ENCODE measurements at regions not wholly inside any gene's neighbourhood (a gene's known extent, or its start where the extent isn't known, plus 50 kb on each side); places are given as distances from the start of the nearest gene placed in this dataset.

GRCh38 chr9:4404156-4404555, 86.1 kb upstream of the SLC1A1 start:
- no peaks in the 10 kb centered on the region for H3F3A ChIP-seq (ENCODE audit: insufficient read depth, low read length, poor library complexity, severe bottlenecking)
- no peaks in the 10 kb centered on the region for H3K79me2 ChIP-seq (replicated peaks; ENCODE audit: insufficient read depth, low read length)
- H3K4me2 ChIP-seq (ENCODE audit: low read length), result no peak overlapping the region
- no peak overlapping the region for H3K9ac ChIP-seq (ENCODE audit: low read length)
- no peaks in the 10 kb centered on the region for H4K20me1 ChIP-seq (ENCODE audit: insufficient read depth)
- TF ChIP-seq CTCF (IDR thresholded peaks at IDR 0.05; ENCODE audit: poor library complexity, severe bottlenecking), result no peak
- TF ChIP-seq RAD21 (conservative IDR thresholded peaks at IDR 0.05), result no peak
- no peak for TF ChIP-seq REST (IDR thresholded peaks at IDR 0.05; ENCODE audit: borderline replicate concordance)
- no peak for TF ChIP-seq EP300 (conservative IDR thresholded peaks at IDR 0.05; ENCODE audit: poor library complexity, severe bottlenecking)
- TF ChIP-seq MXI1 (conservative IDR thresholded peaks at IDR 0.05; ENCODE audit: poor library complexity, severe bottlenecking), result no peak
- no peak for TF ChIP-seq TAF1 (IDR thresholded peaks at IDR 0.05; ENCODE audit: low read depth)
- TF ChIP-seq POLR2AphosphoS5 (IDR thresholded peaks at IDR 0.05), result no peak
- no peak overlapping the region for H2AFZ ChIP-seq (ENCODE audit: low read depth, low read length)
- H3K4me3 ChIP-seq (ENCODE audit: low read length), result no peak overlapping the region
- no peaks in the 10 kb centered on the region for H3K27me3 ChIP-seq (ENCODE audit: insufficient read depth, low read depth, low read length)
- H3K36me3 ChIP-seq (ENCODE audit: insufficient read depth, low read length), result no peaks in the 10 kb centered on the region
- no peaks in the 10 kb centered on the region for H3K9me2 ChIP-seq (ENCODE audit: insufficient read depth, low read length)
- peaks cover 4% of the 10 kb centered on the region for H3K9me3 ChIP-seq (ENCODE audit: low read length)
- no peak overlapping the region for H3K27ac ChIP-seq (ENCODE audit: low read length)

- Histone ChIP-seq H2AFZ (ENCODE audit: low read depth, low read length) (no peak overlapping the region), H3K9ac (ENCODE audit: low read length) (no peak overlapping the region), H3K4me3 (ENCODE audit: low read length) (no peak overlapping the region), H3K27ac (ENCODE audit: low read length) (no peak overlapping the region), H3K79me2 (replicated peaks; ENCODE audit: insufficient read depth, low read length) (no peaks in the 10 kb centered on the region), H4K20me1 (ENCODE audit: insufficient read depth) (no peaks in the 10 kb centered on the region), H3K4me2 (ENCODE audit: low read length) (no peak overlapping the region), H3K9me2 (ENCODE audit: insufficient read depth, low read length) (no peaks in the 10 kb centered on the region), H3K36me3 (ENCODE audit: insufficient read depth, low read length) (no peaks in the 10 kb centered on the region), H3F3A (ENCODE audit: insufficient read depth, low read length, poor library complexity, severe bottlenecking) (no peaks in the 10 kb centered on the region), H3K27me3 (ENCODE audit: insufficient read depth, low read depth, low read length) (no peaks in the 10 kb centered on the region), H3K9me3 (ENCODE audit: low read length) (peaks cover 4% of the 10 kb centered on the region)
- TF ChIP-seq SMC3 (conservative IDR thresholded peaks at IDR 0.05; ENCODE audit: poor library complexity) (no peak), REST (IDR thresholded peaks at IDR 0.05; ENCODE audit: borderline replicate concordance) (no peak)
Measured at GRCh38 chr9:4402501-4402900, 87.8 kb upstream of the SLC1A1 start.

Data from neural cell (in vitro differentiated cells).